ENCODE measurements at regions not wholly inside any gene's neighbourhood (a gene's known extent, or its start where the extent isn't known, plus 50 kb on each side); places are given as distances from the start of the nearest gene placed in this dataset.
"Not testable (repeated sequence)": the region's sequence is repeated elsewhere in the genome, so short reads cannot be mapped to it uniquely, and the experiment has no call there.

- no peak for DNase-seq
Measured at GRCh38 chr1:14365301-14365988, 233.0 kb upstream of the KAZN start.

- no peak for DNase-seq
Measured at GRCh38 chr1:14366091-14367018, 232.1 kb upstream of the KAZN start.

DNA sequence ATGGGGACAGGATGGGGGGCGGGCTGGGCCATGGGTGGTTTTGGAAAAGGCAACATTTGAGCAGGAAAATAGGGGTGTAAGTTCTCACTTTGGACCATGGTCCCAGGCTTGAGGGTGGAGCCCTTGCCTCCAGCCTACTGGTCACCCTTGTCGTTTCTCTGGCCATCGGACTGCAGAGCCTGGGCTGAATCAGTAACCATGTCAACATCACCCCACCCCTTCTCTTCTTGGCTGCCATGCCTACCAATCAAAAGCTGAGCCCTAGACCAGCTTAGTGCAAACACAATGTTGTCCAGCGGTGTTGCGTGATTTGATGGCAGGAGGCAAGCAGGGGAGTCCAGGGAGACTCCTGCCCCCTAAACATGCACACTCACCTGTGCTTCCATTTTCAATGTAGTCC lies 231.0 kb upstream of the KAZN start:
- DNase-seq: no peak

DNA sequence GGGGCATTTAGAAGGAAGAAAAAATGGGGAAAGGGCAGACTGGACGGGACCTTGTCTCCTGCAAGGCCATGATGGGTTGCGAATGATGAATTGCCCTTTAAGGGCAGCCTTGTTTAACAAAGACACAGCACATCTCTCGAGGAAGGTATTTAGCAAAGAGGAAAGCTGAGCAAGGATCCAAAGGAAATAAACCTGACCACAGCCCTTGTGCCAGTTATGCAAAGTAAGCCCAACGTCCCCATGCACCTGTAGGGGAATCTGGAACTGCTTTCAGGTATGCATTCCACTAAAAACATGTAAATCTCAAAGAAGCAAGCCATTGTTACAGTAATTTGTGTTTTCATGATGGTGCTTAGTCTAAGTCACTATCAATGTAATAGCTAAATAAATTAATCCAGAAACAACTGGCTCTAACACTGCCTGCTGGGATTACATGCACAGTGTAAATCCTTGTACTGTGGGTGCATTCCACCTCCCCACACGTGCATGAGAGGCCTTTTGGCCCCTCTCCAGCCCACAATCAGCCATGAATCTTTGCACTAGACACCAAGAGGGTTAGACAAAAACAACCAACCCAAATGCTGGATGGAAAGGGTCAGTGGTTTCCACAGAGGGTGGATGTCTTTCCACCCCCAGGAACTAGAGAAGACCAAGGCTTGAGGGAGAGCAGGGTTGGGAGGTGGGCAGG lies 228.8 kb upstream of the KAZN start:
- no peak for DNase-seq

GRCh38 chr1:14371771-14372497 lies 226.6 kb upstream of the KAZN start:
- no peak for DNase-seq

DNA sequence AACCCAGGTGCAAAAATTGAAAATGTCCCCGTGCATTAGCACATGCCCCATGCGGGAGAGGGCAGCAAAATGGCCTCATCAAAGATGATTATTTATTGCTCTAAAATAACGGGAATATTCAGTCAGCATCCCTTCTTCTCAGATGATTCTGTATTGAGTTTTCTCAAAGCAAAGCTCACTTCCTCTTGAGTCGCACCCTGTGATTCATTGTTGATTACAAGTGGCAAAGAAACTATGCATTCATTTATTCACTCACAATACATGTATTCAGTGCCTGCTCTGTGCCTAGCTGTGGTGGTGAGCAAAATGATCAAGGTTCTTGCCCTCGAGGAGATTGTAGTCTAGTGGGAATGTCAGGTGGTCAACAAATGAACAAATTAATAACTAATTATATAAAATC lies 226.0 kb upstream of the KAZN start:
- no peak for DNase-seq

- DNase-seq: no peak
Measured at GRCh38 chr1:14373081-14373758, 225.3 kb upstream of the KAZN start.

GRCh38 chr1:14375226-14375625 lies 223.3 kb upstream of the KAZN start:
- DNase-seq: no peak

- no peak for DNase-seq
Measured at GRCh38 chr1:14377386-14377785, 221.1 kb upstream of the KAZN start.

- no peak for DNase-seq
Measured at GRCh38 chr1:14380408-14380807, 218.1 kb upstream of the KAZN start.

GRCh38 chr1:14390816-14391215 lies 207.7 kb upstream of the KAZN start:
- no peak for DNase-seq

- DNase-seq: no peak
Measured at GRCh38 chr1:14392161-14392858, 206.2 kb upstream of the KAZN start.

GRCh38 chr1:14392859-14393365 lies 205.6 kb upstream of the KAZN start:
- DNase-seq: no peak

DNA sequence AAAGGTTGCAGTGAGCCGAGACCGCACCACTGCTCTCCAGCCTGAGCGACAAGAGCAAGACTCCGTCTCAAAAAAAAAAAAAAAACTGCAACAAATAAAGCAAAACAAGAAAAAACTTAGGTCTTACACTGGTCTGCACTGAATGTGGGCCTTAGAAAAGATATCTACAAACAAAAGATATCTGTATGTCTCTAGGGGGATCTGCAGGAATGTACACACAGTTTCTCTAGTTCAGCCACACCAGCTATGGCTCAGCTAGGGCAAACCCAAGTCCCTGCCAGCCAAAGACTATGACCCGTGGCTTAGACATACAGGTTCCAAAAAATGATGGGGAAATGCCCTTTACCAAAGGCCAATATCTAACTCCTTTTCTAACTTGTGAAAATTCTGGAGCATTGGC lies 202.4 kb upstream of the KAZN start:
- DNase-seq: no peak

GRCh38 chr1:14403961-14404645 lies 194.4 kb upstream of the KAZN start:
- no peak for DNase-seq

DNA sequence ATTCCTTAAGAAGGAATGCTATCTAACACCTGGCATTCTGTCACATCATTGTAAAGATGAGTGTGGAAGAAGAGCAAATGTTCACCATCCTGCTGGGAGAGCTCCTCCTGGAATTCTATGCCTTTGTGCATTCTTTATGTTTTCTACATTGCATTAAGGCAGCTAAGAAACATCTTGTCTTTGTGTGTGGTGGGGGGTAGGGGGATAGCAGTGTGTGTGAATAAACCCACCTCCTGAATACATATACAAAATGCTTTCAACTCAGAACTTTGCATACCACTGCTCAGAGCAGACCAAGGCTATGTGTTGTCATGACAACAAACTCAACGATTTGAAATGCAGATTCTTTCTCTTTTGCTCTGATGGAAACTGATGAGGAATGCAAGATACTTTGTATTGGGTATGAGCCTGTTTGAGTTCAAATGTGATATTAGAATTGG lies 193.6 kb upstream of the KAZN start:
- DNase-seq: no peak

- DNase-seq: no peak
Measured at GRCh38 chr1:14412235-14412634, 186.2 kb upstream of the KAZN start.

GRCh38 chr1:14413819-14414490 lies 184.5 kb upstream of the KAZN start:
- DNase-seq: no peak

- DNase-seq: no peak
Measured at GRCh38 chr1:14415396-14415795, 183.1 kb upstream of the KAZN start.

DNA sequence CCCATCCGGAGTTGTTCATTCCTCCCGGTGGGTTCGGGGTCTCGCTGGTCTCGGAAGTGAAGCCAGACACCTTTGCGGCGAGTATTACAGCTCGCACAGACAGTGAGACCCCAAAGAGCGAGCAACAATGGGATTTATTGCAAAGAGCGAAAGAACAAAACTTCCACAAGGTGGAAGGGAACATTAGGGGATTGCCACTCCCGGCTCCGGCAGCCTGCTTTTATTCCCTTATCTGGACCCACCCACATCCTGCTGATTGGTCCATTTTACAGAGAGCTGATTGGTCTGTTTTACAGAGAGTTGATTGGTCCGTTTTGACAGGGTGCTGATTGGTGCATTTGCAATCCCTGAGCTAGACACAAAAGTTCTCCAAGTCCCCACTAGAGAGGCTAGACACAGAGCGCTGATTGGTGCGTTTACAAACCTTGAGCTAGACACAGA lies 178.7 kb upstream of the KAZN start:
- not testable (repeated sequence) for DNase-seq
